NCI-H748 (cell line): ENCODE measurements at regions not wholly inside any gene's neighbourhood (a gene's known extent, or its start where the extent isn't known, plus 50 kb on each side); places are given as distances from the start of the nearest gene placed in this dataset.

Experiments
- DNase-seq: peaks from one replicate; lab custom pipeline; 2025; ENCODE audit not compliant: unreplicated experiment; lab: John Stamatoyannopoulos, UW

DNA sequence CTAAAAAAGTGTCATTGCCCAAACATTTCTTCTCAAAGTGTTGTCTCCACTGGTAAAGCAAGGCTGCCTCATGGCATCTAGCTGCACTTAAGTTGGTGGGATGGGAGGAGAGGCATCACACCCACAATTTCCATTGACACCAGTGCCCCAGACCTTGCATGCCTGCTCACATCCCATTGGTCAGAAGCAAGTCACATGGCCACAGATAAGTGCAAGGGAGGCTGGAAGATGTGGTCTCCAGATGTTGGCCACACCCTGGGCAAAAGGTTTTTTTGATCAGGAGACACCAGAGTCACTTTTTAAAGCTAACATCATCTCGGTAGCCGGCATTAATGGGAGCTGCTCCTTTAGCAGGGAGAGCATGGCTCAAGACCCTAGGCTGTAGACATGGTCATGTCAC lies 157.1 kb upstream of the CST7 start:
- DNase-seq, result no peak

DNA sequence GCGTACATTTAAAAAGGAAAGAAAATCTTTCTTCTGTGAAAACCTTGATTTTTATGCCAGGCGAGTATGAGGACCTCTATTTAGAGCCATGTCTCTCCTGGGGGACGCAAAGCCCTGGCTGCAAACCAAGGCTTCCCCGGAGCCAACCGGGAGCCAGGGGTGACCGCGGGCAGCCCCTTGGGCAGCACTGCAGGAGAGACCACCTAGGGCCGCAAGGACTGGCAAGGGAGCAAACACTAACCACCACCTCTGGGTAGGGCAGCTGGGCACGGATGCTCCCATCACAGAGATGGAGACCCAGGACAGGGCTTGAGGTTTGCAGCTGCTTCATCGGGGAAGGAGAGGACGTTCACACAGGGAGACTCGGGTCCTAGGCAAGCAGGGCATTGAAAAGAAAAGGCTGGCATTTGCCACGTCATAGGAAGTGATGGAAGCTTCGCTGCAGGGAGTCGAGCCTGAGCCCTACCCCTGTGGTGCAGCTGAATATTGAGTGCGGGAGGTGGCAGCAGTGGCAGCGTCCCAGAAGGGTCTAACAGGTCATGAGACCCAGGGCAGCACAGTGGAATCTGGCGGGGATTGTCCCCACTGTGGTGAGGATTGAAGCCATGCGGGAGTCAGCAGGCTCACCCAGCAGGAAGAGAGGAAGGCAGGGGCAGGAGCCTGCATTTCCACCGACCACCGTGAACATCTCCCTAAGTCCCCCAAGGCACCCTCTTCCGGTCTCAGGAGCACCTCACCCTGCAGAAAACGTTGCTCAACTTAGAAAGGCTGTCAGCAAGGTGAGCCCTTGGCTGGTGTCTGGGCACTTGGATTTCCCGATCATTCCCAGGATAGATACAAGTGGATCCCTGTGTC lies 156.2 kb upstream of the CST7 start:
- DNase-seq, result no peak

DNA sequence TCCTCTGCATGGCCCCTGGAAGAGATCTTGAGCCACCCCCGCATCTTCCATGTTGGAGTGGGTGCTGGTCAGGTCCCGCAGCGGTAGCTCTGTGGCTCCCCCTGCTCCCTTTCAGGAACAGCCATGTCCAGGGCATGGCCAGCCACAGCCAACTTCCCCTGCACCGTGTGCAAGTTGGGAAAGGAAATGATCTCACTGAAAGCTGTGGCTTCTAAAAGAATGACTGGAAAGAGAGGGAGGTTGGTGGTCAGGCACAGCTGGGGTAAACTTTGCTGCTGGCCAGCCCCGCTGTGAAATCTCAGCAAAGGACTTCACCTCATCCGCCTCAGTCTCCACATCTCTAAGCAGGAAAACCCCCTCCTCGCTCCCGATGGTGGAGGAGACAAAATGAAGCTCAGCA lies 153.6 kb upstream of the CST7 start:
- no peak for DNase-seq

- DNase-seq, result no peak
These were observed 152.8 kb upstream of the CST7 start for GRCh38 chr20:24796236-24796635.

DNA sequence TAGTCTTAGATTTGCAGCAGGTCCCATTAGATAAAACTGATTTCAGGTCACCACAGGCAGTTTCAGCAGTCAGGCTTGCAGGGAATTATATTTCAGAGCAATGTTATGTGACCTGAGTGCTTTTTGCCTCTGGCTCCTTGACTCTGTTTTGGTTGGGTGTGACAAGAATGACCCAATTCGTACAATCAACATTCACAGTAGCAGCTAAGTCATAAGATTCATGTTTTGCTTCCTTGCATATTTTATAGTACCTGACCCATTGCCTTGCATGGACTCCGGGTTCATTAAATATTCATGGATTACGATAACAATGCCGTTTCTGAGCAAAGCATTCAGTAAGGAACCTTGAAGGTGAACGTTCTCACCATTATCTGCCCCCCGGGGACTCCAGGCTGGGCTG lies 152.0 kb upstream of the CST7 start:
- no peak for DNase-seq

DNA sequence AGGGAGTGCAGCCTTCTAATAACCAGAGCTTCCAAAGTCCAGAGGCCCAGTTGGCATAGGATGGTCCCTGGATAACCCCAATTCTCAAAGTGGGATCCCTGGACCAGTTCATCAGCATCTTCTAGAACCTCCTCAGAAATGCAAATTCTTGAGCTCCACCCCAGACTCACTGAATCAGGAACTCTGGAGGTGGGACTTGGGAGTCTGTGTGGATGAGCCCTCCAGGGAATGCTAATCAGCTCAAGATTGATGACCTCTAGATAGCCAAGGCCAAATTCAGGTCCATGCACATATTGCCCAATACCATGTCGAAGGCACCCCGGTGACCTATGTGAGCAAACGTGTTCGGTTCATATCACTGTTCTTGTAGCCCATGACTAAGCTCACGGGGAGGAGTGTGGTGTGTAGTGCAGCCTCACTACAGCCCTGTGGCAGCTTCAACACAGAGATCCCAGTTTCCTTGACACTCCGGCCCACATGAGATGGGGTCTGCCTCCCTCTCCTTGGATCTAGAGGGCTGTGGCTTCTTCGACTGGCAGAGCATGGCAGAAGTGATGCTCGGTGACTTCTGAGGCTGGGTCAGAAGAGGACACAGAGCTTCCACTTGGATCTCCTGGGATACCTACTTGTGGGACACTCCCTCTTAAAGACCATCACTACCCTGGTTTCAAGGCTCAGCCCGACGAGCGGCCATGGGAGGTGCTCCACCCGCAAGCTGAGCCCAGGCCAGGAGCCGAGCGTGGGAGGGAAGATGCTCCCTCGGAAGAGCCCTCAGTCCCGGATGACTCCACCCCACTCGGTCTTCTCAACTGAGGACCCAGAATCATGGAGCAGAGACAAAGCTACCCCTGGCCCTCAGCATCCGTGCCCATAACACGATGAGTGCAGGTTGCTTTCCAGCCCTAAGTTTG lies 151.1 kb upstream of the CST7 start:
- DNase-seq, result no peak

DNA sequence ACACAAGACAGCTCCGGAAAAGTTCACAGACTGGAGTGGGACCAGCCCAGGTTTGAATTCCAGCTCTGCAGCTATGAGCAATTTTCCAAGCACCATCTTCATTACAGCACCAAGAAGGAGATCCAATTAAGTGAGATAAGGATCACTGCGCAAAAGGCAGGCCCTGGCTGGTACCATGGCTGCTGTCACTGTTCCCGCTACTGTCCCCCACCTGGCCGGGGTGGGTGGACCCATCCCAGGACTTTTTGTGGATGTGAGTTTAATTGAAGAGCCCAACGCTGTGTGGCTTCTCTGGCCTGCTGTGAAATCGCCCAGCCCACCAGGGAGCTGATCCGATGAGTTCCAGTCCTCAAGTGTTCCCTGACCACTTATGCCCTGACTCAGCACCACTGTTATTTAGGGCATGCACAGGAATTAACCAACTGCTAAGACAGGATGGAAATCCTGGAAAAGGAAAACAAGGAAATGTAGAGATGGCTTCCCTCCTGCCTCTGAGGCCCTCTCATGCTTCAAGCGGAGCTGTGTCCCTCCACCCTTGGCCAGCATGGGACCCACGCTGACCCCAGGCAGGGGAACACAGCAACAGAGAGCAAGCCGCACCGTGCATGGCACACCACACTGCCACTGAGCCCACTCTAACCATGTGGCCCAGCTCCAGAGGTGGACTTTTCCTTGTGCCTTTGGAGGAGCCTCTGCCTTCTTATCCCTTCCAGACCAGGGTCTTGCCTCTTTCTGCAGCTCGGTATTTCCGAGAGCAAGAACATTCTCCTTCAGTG lies 150.0 kb upstream of the CST7 start:
- DNase-seq, result no peak

DNA sequence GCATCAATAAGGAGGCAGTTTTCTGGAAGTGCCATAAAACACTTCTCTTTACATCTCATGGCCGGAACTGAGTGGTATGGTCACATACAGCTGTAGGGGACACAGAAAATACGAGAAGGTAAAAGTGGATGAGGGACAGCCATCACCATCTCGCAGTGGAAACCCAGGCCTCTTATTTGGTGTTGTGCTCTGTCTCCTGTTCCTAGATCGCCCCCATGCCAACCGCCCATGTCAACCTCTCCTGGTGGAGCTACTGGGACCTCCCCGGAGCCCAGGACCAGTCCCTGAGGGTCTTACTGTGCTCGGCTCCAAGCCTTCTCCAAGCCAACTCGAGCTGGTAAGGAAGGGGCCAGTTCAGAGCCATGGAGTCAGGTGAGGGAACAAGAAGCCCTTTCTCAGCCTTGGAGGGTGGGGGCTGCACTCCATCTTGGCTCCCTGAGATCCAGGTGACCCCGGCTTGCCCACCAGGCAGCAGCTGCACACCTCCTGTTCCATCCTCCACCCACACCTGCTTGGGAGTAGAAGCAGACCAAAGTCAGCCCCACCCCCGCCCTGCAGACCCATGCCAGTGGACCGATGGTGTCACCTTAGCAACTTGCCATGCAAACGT lies 149.0 kb upstream of the CST7 start:
- no peak for DNase-seq

DNA sequence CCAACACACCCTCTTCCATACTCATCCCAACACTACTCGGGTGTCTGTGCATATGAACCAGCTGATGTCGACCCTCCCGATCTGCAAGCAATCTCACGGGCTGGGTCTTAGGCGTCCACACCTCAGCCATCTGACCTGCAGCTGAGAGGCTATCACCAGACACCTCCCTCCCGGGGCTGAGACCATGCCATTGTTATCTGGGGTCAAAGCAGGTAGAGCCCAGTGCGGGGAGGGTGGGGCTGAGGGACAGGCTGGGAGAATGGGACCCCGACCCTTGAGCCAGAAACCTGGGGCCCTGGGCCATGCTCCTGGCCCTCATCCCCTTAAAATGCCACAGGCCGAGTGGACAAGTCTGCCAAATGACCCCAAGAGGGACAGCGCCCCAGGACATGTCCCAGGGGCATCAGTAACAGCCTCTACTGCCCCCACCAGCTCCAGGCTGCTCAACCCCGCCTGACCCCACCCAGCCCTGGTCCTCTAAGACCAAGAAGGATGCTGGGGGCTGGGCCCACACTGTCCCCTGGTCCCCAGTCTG lies 146.7 kb upstream of the CST7 start:
- no peak for DNase-seq

DNA sequence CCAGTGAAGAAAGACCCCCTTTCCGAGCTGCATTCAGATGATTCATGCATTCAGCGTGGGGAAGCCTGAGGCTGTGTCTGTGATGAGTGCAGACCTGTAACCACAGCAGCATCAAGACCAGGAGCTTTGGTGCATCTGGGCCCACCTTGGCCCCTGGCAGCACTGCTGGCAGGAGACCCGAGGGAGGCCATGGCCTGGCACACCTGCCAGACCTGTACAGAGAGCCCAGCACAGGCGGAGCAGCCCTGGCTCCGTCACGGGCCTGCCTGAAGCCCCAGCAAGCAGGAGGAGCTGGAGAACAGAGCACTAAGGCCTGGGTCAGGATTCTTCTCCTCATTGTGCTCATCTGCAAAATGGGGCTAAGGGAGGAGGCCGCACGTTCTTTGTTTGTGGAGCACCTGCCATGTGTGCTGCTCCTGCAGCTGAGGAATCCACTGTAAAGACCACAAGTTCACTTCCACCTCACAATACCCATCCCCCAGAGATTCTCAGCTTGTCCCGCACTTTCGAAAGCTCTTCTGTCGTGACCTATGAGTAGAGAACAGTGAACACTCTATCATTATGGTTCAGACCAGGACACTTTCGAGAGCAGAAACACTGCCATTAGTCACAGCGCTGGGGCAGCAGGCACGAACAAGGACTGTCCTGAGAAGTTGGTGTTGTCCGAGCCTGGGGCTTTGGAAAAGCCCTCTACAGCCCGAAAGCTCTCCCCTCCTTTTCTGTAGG lies 144.4 kb upstream of the CST7 start:
- DNase-seq, result no peak

DNA sequence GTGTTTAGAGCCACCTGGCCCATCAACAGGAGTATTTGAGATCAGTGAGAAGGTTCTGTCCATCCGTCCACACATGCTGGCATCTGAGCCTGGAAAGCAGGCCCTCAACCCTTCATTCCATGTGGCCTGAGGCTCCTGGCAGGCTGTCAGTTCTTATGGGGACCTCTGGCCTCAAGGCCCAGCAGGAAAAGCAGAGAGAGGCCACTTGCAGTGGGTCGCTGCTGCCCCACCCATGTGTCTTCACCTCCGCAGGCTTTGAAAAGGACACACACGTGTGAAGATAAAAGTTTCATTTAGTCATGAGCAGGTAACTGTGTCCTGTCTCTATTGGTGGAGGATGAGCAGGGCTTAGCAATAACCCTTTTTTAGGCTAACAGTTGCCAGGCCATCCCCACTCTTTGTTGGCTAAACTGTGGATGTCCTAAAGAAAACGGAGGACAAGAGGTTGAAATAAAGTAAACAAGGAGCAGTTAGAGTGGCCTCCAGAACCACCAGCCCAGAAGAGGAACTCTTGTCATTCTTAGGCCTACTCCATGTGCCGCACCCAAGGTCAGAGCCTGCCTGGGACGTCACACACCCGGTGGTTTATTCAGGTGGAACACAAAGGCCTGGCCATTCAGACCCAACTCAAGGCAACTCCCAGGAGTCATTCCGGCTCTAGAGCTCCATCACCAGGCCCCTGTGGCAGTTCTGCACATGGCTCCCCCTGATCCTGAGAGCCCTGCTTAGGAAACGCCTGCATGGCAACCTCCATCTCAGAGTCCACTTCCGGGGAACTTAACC lies 143.4 kb upstream of the CST7 start:
- DNase-seq, result no peak

GRCh38 chr20:24806705-24807676 lies 142.1 kb upstream of the CST7 start:
- no peak for DNase-seq

DNA sequence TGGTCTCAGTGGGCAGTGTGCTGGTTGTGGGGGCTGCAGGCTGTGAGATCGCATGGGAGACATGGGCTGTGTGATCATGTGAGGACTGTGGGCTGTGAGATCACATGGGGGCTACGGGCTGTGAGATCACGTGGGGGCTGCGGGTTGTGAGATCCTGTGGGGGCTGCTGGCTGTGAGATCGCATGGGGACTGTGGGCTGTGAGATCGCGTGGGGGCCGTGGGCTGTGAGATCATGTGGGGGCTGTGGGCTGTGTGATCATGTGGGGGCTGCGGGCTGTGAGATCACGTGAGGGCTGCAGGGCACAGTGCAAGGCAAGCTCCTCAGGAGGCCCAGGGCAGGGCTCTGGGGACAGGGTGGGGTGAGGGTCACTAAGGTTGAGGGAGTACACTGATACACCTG lies 140.5 kb upstream of the CST7 start:
- no peak for DNase-seq

DNA sequence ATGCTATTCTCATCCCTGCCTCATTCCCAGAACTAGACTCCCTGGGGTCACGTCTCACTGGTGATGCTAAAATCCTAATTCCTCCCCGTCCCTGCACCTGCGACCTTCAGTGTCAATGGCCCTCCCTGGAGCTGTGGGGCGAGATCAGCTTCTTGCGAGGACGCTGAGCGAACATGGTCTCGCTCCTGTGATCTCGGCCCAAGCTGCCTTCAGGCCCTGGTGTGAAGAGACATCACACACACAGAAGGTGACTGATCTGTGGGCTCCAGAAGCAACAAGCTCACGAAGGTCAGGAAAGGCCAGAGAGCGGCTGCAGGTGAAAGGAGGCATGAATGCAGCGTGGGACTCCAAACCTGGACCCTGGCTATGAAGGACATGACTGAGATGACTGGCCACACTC lies 139.5 kb upstream of the CST7 start:
- no peak for DNase-seq

- no peak for DNase-seq
These were observed 138.2 kb upstream of the CST7 start for GRCh38 chr20:24810676-24811407.

GRCh38 chr20:24812373-24812772 lies 136.7 kb upstream of the CST7 start:
- DNase-seq, result no peak

- no peak for DNase-seq
These were observed 136.0 kb upstream of the CST7 start for GRCh38 chr20:24813080-24813479.
